GM19035 (cell line): ENCODE measurements at regions not wholly inside any gene's neighbourhood (a gene's known extent, or its start where the extent isn't known, plus 50 kb on each side); places are given as distances from the start of the nearest gene placed in this dataset.

ENCODE experiments used
- ATAC-seq: cut with Tn5 transposase; IDR thresholded peaks from one replicate; pipeline ENCODE4 v1.9.1; 2021; ENCODE audit not compliant: unreplicated experiment

DNA sequence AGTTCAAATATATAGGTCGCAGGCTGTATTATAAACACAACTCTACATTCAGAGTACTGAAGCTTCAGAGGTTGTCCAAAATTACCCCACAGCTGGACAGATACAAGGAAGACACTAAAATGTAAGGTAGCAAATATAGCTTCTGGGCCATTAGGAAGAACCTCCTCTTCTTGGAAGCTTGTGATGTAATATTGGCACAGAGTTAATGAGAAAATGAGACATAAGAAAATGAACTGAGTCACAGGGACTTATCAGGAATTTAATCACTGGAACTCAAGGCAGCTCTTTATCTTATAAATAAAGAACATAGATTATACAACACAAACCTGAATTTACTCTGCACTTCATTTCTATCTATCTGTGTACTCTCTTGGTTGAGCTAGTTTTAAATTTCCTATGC lies 344.7 kb downstream of the PCDH10 start:
- ATAC-seq = no peak

- ATAC-seq = no peak
These were observed 344.1 kb downstream of the PCDH10 start for GRCh38 chr4:133493241-133493640.

GRCh38 chr4:133484287-133484686 lies 335.2 kb downstream of the PCDH10 start:
- no peak for ATAC-seq

DNA sequence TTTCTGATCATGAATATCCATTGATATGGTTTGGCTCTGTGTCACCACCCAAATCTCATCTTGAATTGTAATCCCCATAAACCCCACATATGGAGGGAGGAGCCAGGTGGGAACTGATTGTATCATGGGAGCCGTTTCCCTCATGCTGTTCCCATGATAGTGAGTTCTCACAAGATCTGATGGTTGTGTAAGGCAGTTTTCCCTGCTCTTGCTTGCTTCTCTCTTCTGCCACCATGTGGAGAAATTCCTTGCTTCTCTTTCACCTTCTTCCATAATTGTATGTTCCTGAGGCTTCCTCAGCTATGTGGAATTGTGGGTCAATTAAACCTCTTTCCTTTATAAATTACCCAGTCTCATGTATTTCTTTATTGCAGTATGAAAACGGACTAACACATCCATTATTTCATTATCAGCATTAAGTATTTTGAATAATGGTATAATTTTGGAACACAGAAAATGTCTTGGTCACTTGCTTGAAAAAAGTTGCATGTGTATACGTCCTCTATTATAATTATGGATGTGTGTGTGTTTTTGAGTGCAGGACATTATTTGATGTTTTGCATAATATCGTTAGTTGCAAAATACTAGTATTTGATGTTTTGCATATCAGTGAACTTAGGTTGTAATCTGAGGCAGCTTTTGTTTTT lies 334.6 kb downstream of the PCDH10 start:
- no peak for ATAC-seq

DNA sequence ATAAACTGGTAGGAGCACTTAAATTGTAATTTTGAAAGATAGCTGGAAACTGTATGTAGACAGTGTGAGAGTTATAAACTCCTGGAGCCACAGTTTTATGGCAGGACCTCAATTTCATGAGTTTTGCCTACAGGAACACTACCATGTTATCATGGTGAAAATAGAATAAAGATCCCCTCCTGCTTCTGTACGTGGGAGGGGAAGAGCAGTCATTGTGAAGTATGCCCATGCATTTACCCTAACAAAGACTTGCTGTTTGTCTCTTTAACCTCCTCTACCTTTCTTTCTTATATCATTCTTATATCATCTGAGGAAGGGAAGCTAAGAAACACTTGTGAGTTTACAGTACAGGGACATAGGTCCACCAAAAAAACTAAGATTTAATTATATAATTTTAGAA lies 327.0 kb downstream of the PCDH10 start:
- ATAC-seq = no peak

- no peak for ATAC-seq
These were observed 325.4 kb downstream of the PCDH10 start for GRCh38 chr4:133474501-133474900.

DNA sequence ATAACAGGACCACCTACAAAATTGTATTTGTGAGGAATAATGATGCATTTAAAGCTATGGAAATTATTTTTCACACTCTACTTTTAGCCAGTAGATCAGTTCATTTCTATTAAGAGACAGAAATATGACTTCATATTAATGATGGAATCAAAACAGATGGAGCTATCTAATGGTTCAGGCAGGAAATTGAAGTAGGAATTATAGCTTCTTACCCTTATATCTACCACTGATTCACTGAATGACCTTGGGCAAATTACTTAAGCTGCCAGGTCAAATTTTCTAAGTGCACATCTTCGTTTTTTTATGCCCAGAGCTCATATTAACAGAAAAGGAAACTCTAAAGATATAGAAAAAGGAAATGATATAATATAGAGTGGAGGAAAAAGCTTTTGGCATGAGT lies 323.1 kb downstream of the PCDH10 start:
- no peak for ATAC-seq

DNA sequence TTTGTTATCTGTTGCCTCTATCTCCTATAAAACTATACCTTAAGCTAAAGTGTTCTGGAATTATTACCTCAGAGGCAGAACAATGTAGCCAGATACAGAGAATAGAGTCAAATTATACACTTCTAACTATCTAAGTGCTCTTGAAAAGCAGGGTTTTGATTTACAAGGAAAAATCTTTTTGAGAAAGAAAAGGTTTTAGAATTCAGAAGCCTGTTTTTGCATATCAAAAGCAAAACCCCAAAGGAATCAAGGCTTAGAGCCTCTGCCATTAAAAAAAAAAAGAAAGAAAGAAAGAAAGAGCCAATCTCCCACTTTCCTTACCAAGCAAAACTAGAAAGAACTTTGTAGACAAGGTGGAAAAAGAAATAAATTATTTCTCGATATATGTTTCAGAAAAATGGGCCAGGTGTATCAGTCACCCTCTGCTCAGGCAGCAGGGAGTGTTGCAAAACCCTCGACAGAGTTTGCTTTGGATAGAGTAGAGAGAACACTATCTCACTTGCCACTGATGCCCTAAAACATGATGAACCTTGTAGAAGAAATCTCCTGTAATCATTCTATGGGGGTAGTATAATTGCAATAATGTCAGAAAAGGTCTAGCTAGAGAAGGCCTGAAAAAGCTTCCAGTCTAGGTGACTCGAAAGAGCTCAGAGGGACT lies 318.3 kb downstream of the PCDH10 start:
- no peak for ATAC-seq

GRCh38 chr4:133465022-133465421 lies 315.9 kb downstream of the PCDH10 start:
- ATAC-seq = no peak

DNA sequence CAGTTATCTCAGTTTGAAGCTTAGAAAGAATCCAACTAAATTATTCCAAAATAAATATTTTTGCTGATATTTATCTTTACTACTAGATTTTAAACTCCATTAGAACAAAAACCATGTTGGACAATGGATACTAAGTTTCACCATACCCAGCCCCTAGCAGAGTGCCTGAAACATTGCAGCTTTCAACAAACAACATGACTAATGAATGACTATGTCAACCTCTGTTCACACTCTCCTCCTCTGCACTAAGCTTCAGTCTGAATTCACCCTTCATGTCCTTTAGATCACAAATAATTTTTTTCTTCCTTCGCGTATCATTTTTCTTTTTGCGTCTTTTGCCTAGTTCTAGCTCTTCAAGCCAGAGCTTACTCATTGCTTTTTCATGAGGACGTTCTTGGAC lies 315.2 kb downstream of the PCDH10 start:
- no peak for ATAC-seq

DNA sequence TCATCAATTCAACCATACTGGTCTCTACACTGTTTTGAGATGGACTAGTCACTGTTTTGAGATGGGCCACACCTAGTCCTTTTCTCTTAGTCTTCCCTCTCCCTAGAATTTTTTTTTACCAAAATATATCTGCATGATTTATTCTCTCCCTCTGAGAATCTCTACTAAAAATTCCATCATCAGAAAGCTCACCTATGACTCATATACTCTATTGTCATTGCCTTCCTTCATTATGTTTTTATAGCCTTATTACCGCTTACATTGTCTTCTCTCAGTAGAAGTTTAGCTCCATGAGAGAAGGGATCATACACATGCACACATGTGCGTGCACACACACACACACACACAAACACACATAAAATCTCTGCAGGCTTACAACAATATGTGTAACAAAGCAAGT lies 303.6 kb downstream of the PCDH10 start:
- no peak for ATAC-seq

DNA sequence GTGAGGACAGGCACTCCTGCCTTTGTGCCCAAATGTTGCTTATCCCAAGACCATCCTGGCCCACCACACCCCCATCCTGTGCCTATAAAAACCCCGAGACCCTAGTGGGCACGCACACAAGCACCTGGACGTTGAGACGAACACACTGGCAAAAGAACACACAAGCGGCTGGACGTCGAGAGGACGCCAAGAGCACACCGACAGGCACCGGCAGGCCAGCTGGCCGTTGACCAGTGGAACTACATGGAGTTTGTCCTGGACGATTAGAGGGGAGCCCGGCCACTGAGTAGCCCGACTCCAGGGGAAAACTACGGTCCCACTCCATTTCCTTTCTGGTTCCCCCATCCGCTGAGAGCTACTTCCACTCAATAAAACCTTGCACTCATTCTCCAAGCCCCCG lies 301.7 kb downstream of the PCDH10 start:
- ATAC-seq = no peak

DNA sequence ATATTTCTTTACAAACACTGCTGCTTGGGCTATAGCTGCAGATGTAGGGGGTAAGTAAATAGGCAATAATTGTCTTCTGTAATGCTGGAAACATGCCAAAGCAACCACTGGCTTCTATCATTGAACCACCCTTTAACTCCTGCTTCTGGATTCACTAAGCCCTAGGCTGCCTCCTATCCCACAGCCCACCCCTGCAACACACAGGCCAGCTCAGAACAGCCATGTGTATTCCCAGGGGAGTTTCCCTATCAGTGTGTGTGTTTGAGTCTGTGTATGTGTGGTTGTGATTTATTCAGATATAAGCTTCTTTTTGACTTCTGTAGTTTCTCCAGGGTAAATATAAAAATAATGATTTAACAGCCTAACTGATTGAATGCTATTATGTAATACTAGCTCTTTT lies 291.3 kb downstream of the PCDH10 start:
- ATAC-seq = no peak

DNA sequence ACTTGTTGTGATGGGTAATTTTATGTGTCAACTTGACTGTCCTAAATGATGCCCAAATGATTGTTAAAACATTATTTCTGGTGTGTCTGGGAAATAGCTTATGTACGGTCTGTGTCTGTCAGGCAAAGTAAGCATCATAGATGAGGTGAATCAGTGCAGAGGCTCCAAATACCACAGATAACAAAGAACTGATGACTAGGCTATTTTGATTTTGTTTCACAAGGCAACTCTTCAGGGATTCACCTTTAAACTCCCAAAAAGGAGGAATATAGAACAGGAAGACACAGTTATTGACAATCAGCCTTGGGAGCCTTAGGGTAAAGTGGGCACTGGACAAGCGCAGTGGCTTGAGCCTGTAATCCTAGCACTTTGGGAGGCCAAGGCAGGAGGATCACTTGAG lies 290.7 kb downstream of the PCDH10 start:
- no peak for ATAC-seq

DNA sequence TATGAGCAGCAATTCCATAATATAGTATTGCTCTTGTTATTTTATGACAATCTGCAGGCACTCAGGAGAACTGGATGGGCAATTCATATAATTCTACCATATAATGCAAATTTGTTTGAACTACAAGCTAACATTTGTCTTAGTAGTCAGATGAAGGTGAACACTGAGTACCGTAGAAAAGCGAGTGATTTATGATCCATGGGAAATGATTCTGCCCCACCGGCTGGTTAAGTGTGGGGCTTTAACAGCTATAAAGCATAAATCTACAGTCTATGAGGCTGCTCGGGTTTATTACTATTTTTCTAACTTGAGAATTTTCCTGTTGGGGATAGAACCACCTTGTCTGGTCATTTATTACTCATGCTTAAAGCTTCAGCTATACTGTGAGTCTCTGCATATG lies 275.5 kb downstream of the PCDH10 start:
- ATAC-seq = no peak

DNA sequence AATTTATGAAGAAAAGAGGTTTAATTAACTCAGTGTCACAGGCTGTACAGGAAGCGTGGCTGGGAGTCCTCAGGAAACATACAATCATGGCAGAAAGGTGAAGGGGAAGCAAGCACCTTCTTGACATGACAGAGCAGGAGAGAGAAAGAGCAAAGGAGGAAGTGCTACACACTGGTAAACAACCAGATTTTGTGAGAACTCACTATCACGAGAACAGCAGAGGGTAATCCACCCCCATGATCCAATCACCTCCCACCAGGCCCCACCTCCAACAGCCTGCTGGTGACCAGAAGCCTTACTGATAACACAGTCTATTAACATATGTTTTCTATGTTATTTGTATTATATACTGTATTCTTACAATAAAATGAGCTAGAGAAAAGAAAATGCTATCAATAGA lies 254.8 kb downstream of the PCDH10 start:
- no peak for ATAC-seq

DNA sequence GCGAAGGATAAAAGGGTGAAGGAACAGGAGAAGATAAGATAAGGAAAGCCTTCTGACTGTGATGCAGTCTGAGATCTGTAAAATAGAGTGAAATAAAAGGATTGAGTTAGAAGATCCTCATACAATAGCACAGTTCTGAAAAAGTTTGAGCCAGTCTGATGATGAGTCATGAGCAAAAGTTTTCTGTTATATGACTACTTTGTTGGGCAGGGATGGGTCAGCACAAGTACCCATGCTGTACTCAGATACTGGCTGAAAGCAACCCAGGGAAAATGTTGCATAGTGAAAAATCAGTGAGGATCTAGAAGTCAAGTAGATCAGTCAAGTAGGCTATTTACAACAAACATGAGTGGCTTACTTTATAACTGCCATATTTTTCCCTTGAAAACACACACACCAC lies 253.5 kb downstream of the PCDH10 start:
- no peak for ATAC-seq

GRCh38 chr4:133394971-133395627 lies 246.0 kb downstream of the PCDH10 start:
- ATAC-seq = no peak

DNA sequence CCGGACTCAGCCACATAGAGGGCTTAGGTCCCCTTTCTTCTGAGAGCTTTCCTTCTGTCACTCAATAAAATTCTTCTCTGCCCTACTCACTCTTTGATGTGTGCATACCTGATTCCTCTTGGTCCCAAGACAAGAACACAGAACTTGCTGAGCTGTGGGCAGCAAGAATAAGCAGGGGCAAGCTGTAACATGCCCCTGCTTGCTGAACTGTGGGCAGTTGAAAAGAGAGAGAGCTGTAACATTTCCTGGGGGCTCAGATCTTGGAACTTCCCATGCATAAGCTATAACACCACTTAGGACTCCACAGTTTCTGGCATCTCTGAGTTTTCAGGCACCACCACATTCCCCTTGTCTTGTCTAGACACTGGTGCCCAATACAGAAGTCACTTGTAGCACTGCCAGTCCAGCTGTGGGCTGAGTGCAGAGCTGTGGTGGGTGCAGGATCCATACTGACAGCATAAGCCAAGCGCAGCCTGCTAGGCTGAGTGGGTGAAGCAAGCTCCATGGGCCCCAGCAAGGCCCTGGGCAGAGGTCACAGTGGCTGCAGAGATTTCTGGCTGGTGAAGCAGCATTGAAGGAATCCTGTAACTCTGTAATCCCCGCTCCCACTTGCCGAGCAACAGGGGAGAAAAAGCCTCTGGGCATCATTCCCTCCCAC lies 241.2 kb downstream of the PCDH10 start:
- ATAC-seq = no peak

DNA sequence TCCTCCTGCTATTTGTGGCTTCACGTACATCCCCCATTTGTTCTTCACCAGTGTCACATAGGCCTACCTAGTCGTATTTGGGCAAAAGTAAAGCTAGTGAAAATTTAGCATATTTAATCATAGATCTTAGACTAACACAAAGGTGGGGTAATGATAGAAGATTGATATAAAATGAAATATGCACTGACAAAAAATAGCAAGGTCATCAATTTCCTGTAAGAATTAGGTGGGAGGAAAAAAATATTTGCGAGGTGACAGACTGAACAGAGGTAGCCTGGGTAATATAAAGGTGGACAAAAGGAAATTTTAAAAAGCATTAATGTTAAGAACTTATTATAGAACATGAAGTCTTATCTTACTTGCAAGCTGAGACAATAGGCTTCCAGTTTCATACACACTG lies 239.9 kb downstream of the PCDH10 start:
- ATAC-seq = no peak

GRCh38 chr4:133385161-133385954 lies 236.3 kb downstream of the PCDH10 start:
- ATAC-seq = no peak
